DND-41 (cell line): ENCODE measurements at regions not wholly inside any gene's neighbourhood (a gene's known extent, or its start where the extent isn't known, plus 50 kb on each side); places are given as distances from the start of the nearest gene placed in this dataset.

Experiments used
- ATAC-seq: fragments of 200-7000 bp; cut with Tn5 transposase; 3 replicates; pipeline ENCODE4 v1.9.1; 2021; ENCODE audit warnings: low read depth; ENCODE audit not compliant: insufficient read depth
- DNase-seq: peaks from one replicate; pipeline ENCODE4 v3.0.0-alpha.2; 2020
- H2AFZ ChIP-seq: 2 replicates; pipeline ENCODE4 v1.6.0; 2012; ENCODE audit warnings: low read depth, low read length
- H3K27ac ChIP-seq: 2 replicates; pipeline ENCODE4 v1.5.1; 2012; ENCODE audit warnings: low read length, inconsistent platforms
- H3K27me3 ChIP-seq: fragments of 200-600 bp; sonication (generic); 2 replicates; pipeline ENCODE4 v1.6.0; 2012; ENCODE audit warnings: low read length, mild to moderate bottlenecking, inconsistent platforms; ENCODE audit not compliant: insufficient read depth, poor library complexity
- H3K36me3 ChIP-seq: 2 replicates; pipeline ENCODE4 v1.5.1; 2012; ENCODE audit warnings: low read length, inconsistent platforms; ENCODE audit not compliant: insufficient read depth
- H3K4me1 ChIP-seq: 2 replicates; pipeline ENCODE4 v1.5.1; 2012; ENCODE audit warnings: mild to moderate bottlenecking, low read length; ENCODE audit not compliant: insufficient read depth
- H3K4me2 ChIP-seq: 2 replicates; pipeline ENCODE4 v1.6.0; 2012; ENCODE audit warnings: mild to moderate bottlenecking, moderate library complexity, low read length, inconsistent platforms; ENCODE audit not compliant: insufficient read depth
- H3K4me3 ChIP-seq, 2 experiments: fragments of 200-600 bp in 1 of 2; shearing (Covaris generic) in 1 of 2; 2 replicates each; pipeline ENCODE4 v1.5.1; 2012 to 2016; ENCODE audit warnings: inconsistent platforms in 2 of 2, low read length in 2 of 2, mild to moderate bottlenecking in 2 of 2, low read depth in 1 of 2, moderate library complexity in 1 of 2
- H3K79me2 ChIP-seq: 2 replicates; pipeline ENCODE4 v1.6.0; 2012; ENCODE audit warnings: low read length, inconsistent platforms; ENCODE audit not compliant: insufficient read depth
- H3K9ac ChIP-seq: 2 replicates; pipeline ENCODE4 v1.6.0; 2012; ENCODE audit warnings: low read depth, mild to moderate bottlenecking, inconsistent platforms, low read length, moderate library complexity
- H3K9me3 ChIP-seq: 2 replicates; pipeline ENCODE4 v1.5.1; 2012; ENCODE audit warnings: low read length, moderate library complexity, mild to moderate bottlenecking, inconsistent platforms; ENCODE audit not compliant: insufficient read depth, severe bottlenecking
- H4K20me1 ChIP-seq: 2 replicates; pipeline ENCODE4 v1.6.0; 2012; ENCODE audit warnings: low read length; ENCODE audit not compliant: insufficient read depth
- CTCF ChIP-seq: IDR thresholded peaks from 2 replicates; pipeline ENCODE4 v1.5.1; 2012; ENCODE audit warnings: borderline replicate concordance, low read length, moderate library complexity, mild to moderate bottlenecking; ENCODE audit not compliant: poor library complexity, severe bottlenecking; ENCODE audit errors: extremely low read depth
- EZH2 ChIP-seq: IDR thresholded peaks from 3 replicates; pipeline ENCODE4 v1.6.1; 2012; ENCODE audit warnings: borderline replicate concordance, low read depth, mild to moderate bottlenecking, moderate library complexity, low read length, inconsistent platforms; ENCODE audit not compliant: severe bottlenecking

GRCh38 chr12:65681226-65681625, 143.1 kb upstream of the HMGA2 start:
- Histone ChIP-seq H3K79me2 (no peaks in the 10 kb centered on the region), H3K36me3 (no peaks in the 10 kb centered on the region), H4K20me1 (no peaks in the 10 kb centered on the region), H3K27ac (no peak overlapping the region), H3K9ac (no peak overlapping the region), H3K4me3 (no peak overlapping the region), H3K9me3 (no peaks in the 10 kb centered on the region), H3K4me2 (no peak overlapping the region), H2AFZ (no peak overlapping the region), H3K4me1 (no peaks in the 10 kb centered on the region), H3K27me3 (no peaks in the 10 kb centered on the region)
- DNase-seq (no peak), ATAC-seq (no peak)
- TF ChIP-seq CTCF (no peak), EZH2 (no peak)

- no peak overlapping the region for H3K4me3 ChIP-seq
- no peak overlapping the region for H3K4me2 ChIP-seq
- H3K36me3 ChIP-seq = no peaks in the 10 kb centered on the region
- H3K4me1 ChIP-seq = no peaks in the 10 kb centered on the region
- TF ChIP-seq EZH2 (no peak), CTCF (no peak)
- no peak overlapping the region for H2AFZ ChIP-seq
- no peaks in the 10 kb centered on the region for H3K27me3 ChIP-seq
- no peak overlapping the region for H3K27ac ChIP-seq
- H3K79me2 ChIP-seq = no peaks in the 10 kb centered on the region
- DNase-seq (no peak), ATAC-seq (no peak)
- H3K9ac ChIP-seq = no peak overlapping the region
- H3K9me3 ChIP-seq = no peaks in the 10 kb centered on the region
- H4K20me1 ChIP-seq = no peaks in the 10 kb centered on the region
These were observed 142.2 kb upstream of the HMGA2 start for GRCh38 chr12:65682112-65682511.

- Histone ChIP-seq H3K4me3 (no peak overlapping the region), H3K27ac (no peak overlapping the region), H2AFZ (no peak overlapping the region), H3K27me3 (peaks cover 6% of the 10 kb centered on the region), H3K9ac (no peak overlapping the region), H3K36me3 (no peaks in the 10 kb centered on the region), H3K79me2 (no peaks in the 10 kb centered on the region), H3K4me1 (no peaks in the 10 kb centered on the region), H3K4me2 (no peak overlapping the region), H4K20me1 (no peaks in the 10 kb centered on the region), H3K9me3 (no peaks in the 10 kb centered on the region)
- TF ChIP-seq EZH2 (no peak), CTCF (no peak)
- DNase-seq (no peak), ATAC-seq (no peak)
These were observed 139.4 kb upstream of the HMGA2 start for GRCh38 chr12:65684906-65685305.

GRCh38 chr12:65685514-65685913, 138.8 kb upstream of the HMGA2 start:
- TF ChIP-seq CTCF (peak; percentile 39), EZH2 (no peak)
- Histone ChIP-seq H3K9ac (no peak overlapping the region), H4K20me1 (no peaks in the 10 kb centered on the region), H3K9me3 (no peaks in the 10 kb centered on the region), H3K4me3 (no peak overlapping the region), H3K36me3 (no peaks in the 10 kb centered on the region), H3K4me1 (no peaks in the 10 kb centered on the region), H3K27ac (no peak overlapping the region), H3K4me2 (no peak overlapping the region), H2AFZ (no peak overlapping the region), H3K79me2 (no peaks in the 10 kb centered on the region), H3K27me3 (peaks cover 7% of the 10 kb centered on the region)
- ATAC-seq = no peak
- DNase-seq = no peak
